ENCODE measurements at regions not wholly inside any gene's neighbourhood (a gene's known extent, or its start where the extent isn't known, plus 50 kb on each side); places are given as distances from the start of the nearest gene placed in this dataset.

GRCh38 chr5:61779743-61780142 lies 447.7 kb downstream of the ZSWIM6 start:
- TF ChIP-seq CTCF (IDR thresholded peaks at IDR 0.05; ENCODE audit: low read depth, low read length), result no peak
- no peak overlapping the region for H3K4me3 ChIP-seq (ENCODE audit: low read depth, low read length)

DNA sequence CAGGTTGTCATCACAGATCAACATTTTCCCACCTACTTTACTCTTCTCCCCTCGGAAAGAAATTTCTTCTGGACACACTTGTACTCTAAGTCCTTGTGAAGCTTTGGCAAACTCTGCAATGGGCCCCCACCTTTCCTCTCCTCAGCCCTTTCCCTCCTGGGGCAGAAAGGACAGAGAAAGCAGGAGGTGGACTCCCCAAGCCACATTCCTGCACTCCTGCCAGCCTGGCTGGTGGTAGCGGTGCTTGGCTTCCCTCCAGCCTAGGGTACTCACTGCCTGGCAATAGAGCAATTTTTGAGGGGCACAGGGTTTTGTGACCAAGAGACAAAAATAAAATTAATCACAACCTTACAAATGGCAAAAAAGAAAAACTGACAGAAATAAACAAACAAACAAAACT lies 451.4 kb downstream of the ZSWIM6 start:
- H3K4me3 ChIP-seq (ENCODE audit: low read depth, low read length), result no peak overlapping the region
- TF ChIP-seq CTCF (IDR thresholded peaks at IDR 0.05; ENCODE audit: low read depth, low read length), result no peak

DNA sequence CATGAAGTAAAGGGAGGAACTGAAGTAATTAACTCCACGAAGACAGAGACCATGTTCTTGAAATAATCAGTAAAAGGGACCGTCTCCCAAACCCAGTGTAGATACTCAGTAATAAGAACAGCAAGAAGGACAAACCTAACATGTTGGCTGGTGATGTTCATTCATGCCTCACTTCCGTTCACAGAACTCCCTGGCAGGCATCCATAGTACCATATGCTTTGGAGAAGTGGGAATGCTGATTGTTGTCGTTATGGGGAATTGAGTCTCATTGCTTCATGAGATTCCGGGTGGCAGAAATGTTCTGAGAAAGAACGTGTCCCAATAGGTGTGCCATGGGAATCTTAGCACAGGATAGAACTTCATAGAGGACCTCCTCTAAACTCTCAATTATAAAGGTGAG lies 452.3 kb downstream of the ZSWIM6 start:
- no peak for TF ChIP-seq CTCF (IDR thresholded peaks at IDR 0.05; ENCODE audit: low read depth, low read length)
- H3K4me3 ChIP-seq (ENCODE audit: low read depth, low read length), result no peak overlapping the region

- no peak for TF ChIP-seq CTCF (IDR thresholded peaks at IDR 0.05; ENCODE audit: low read depth, low read length)
- H3K4me3 ChIP-seq (ENCODE audit: low read depth, low read length), result no peak overlapping the region
These were observed 456.5 kb downstream of the ZSWIM6 start for GRCh38 chr5:61788548-61788947.

DNA sequence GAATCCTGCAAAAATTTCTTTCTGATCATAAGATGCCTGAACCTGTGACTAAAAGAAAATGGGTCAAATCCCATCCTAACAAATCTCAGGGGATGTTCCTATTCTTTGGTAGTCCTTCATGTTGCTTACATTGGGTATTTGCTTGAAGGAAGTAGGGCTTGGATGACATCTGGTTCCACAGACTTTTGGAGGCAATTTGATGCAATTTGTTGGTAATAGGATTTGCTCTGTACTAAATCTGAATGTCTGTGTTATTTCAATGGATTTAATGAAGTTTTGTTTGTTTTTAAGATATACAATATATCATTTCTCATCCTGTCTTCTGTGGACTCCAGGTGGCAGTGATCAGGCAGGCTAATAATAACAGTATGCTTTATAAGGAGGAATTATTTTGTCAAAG lies 457.9 kb downstream of the ZSWIM6 start:
- TF ChIP-seq CTCF (IDR thresholded peaks at IDR 0.05; ENCODE audit: low read depth, low read length), result no peak
- no peak overlapping the region for H3K4me3 ChIP-seq (ENCODE audit: low read depth, low read length)

DNA sequence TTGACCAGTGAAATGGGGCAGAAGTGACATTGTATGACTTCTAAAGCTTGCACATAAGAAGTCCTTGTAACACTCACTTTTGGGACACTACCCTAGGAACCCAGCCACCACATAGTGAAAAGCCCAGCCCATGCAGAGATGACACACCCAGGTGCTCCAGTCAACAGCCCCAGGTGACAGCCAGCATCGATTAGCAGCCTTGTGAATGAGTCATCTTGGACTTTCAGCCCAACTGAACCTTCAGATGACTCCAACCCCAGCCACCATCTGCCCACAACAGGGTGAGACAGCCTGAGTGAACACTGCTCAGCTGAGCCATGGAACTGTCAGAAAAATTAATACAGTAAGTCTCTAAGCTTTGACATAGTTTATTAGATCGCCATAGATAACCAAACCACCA lies 458.6 kb downstream of the ZSWIM6 start:
- no peak for TF ChIP-seq CTCF (IDR thresholded peaks at IDR 0.05; ENCODE audit: low read depth, low read length)
- no peak overlapping the region for H3K4me3 ChIP-seq (ENCODE audit: low read depth, low read length)

DNA sequence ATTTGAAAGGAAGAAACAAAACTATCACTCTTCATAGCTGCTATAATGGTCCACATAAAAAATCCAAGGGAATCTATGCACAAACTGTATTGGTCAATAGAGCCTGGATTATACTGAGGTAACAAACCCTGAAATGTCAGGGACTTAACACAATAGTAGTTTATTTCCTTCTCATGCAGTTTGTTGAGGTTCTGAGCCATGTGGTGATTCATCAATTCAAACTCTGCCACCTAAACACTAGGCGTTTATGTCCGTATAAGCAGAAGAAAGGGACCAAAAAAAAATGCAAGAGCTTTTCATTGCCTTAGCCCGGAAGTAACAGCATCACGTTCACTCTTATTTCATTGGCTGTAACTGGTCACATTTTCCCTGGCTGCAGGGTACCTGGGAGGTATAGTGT lies 464.7 kb downstream of the ZSWIM6 start:
- H3K4me3 ChIP-seq (ENCODE audit: low read depth, low read length), result no peak overlapping the region

More for the DNA sequence above, 464.7 kb downstream of the ZSWIM6 start:
- TF ChIP-seq CTCF (IDR thresholded peaks at IDR 0.05; ENCODE audit: low read depth, low read length), result no peak

All from WI38 (cell line).